ENCODE measurements at regions not wholly inside any gene's neighbourhood (a gene's known extent, or its start where the extent isn't known, plus 50 kb on each side); places are given as distances from the start of the nearest gene placed in this dataset.

DNA sequence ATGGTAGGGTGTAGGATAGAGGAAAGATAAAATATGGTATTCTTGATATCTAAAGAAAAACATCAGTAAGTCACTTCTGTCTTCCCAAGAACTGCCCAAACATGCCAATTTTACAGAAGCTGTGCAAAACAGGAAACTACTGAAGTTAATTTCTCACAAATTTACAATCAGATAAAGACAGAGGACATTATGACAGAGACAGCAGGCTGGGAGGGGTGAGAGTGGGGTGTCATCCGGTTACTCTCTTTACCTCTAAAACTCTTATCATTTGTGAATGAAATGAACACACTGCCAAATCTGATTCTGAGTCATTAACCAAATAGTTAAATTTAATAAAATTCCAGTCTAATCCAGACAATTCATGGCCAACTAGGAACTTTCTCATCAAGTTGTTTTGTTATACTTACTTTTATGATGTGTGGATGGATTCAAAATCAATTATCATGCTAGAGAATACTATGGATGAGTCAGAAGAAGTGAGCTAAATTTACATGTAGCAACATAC, 323.2 kb upstream of the MEX3C start:
- no peak overlapping the region for H3K27ac ChIP-seq
- no peak overlapping the region for H3K4me2 ChIP-seq
- ChIA-PET POLR2A (no interaction called here), CTCF (no interaction called here)
- WGBS (ENCODE audit: missing lambda C conversion rate) = 40% methylated on average over 1 of the region's 1 CpG
- H3K4me1 ChIP-seq = no peaks in the 10 kb centered on the region
- no peak for ATAC-seq
- TF ChIP-seq JUNB (IDR thresholded peaks at IDR 0.05) (no peak), REST (IDR thresholded peaks at IDR 0.05) (no peak), HOXA7 (CRISPR knock-in tag; IDR thresholded peaks at IDR 0.05) (no peak), HOXB5 (CRISPR knock-in tag; IDR thresholded peaks at IDR 0.05) (no peak), ATOH8 (CRISPR knock-in tag; IDR thresholded peaks at IDR 0.05; ENCODE audit: low read depth) (no peak), CTCF (IDR thresholded peaks at IDR 0.05) (no peak), POLR2AphosphoS2 (conservative IDR thresholded peaks at IDR 0.05; ENCODE audit: low read length) (no peak), ESRRA (IDR thresholded peaks at IDR 0.05; ENCODE audit: borderline replicate concordance, low read length) (no peak)
- TF ChIP-seq, protein P1, sequence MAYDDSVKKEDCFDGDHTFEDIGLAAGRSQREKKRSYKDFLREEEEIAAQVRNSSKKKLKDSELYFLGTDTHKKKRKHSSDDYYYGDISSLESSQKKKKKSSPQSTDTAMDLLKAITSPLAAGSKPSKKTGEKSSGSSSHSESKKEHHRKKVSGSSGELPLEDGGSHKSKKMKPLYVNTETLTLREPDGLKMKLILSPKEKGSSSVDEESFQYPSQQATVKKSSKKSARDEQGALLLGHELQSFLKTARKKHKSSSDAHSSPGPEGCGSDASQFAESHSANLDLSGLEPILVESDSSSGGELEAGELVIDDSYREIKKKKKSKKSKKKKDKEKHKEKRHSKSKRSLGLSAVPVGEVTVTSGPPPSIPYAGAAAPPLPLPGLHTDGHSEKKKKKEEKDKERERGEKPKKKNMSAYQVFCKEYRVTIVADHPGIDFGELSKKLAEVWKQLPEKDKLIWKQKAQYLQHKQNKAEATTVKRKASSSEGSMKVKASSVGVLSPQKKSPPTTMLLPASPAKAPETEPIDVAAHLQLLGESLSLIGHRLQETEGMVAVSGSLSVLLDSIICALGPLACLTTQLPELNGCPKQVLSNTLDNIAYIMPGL (CRISPR knock-in tag; IDR thresholded peaks at IDR 0.05; ENCODE audit: borderline replicate concordance) = no peak
- TF ChIP-seq, protein P2, sequence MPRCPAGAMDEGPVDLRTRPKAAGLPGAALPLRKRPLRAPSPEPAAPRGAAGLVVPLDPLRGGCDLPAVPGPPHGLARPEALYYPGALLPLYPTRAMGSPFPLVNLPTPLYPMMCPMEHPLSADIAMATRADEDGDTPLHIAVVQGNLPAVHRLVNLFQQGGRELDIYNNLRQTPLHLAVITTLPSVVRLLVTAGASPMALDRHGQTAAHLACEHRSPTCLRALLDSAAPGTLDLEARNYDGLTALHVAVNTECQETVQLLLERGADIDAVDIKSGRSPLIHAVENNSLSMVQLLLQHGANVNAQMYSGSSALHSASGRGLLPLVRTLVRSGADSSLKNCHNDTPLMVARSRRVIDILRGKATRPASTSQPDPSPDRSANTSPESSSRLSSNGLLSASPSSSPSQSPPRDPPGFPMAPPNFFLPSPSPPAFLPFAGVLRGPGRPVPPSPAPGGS (IDR thresholded peaks at IDR 0.05) = no peak
- DNase-seq (ENCODE audit: low read depth in 1 of 2, low spot score in 1 of 2) = no peak
- H3K4me3 ChIP-seq = no peak overlapping the region
- no peak for FAIRE-seq
- H3K9me3 ChIP-seq = no peaks in the 10 kb centered on the region

DNA sequence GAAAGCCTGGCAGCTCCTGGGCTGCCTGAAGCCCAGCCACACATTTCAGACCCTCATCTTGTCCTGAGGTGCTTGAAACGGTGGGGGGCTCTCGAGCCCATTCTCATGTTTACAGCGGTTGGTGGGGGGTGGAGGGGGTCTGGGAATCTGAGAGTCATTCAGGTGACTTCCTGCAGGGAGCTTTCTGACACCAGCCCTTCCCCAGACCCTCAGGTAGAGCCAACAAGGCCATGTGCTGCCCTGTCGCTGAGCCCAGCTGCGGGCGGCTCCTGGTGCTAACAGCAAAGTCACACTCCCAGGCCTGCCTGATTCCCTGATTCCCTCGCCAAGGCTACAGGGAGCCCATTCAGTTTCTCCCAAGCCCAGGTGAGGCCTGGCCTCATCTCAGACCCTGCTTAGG, 324.9 kb upstream of the MEX3C start:
- H3K4me3 ChIP-seq = no peak overlapping the region
- ChIA-PET CTCF (no interaction called here), POLR2A (no interaction called here)
- 67% methylated on average over 1 of the region's 7 CpGs for WGBS (ENCODE audit: missing lambda C conversion rate)
- ATAC-seq (no peak), FAIRE-seq (no peak), DNase-seq (ENCODE audit: low read depth in 1 of 2, low spot score in 1 of 2) (no peak)
- no peak overlapping the region for H3K27ac ChIP-seq
- no peak for TF ChIP-seq ATOH8 (CRISPR knock-in tag; IDR thresholded peaks at IDR 0.05; ENCODE audit: low read depth)
- no peak for TF ChIP-seq SMC3 (IDR thresholded peaks at IDR 0.05)
- TF ChIP-seq FOXS1 (CRISPR knock-in tag; IDR thresholded peaks at IDR 0.05) = no peak
- TF ChIP-seq KDM5A (IDR thresholded peaks at IDR 0.05) = no peak
- TF ChIP-seq HDAC2 (IDR thresholded peaks at IDR 0.05) = no peak
- no peak for TF ChIP-seq MAFK (IDR thresholded peaks at IDR 0.05; ENCODE audit: partially characterized antibody)
- TF ChIP-seq FOSL2 (IDR thresholded peaks at IDR 0.05) = no peak
- TF ChIP-seq FOSL2 (CRISPR knock-in tag; IDR thresholded peaks at IDR 0.05) = no peak
- TF ChIP-seq TP53 (CRISPR knock-in tag; IDR thresholded peaks at IDR 0.05) = no peak
- no peak for TF ChIP-seq CEBPB (IDR thresholded peaks at IDR 0.05)
- TF ChIP-seq RAD21 (conservative IDR thresholded peaks at IDR 0.05 in 1 of 2, IDR thresholded peaks at IDR 0.05 in 1 of 2) = no peak
- TF ChIP-seq RCOR1 (IDR thresholded peaks at IDR 0.05; ENCODE audit: low read depth, low read length) = no peak
- no peak for TF ChIP-seq FOSB (CRISPR knock-in tag; IDR thresholded peaks at IDR 0.05)
- TF ChIP-seq, protein P3, sequence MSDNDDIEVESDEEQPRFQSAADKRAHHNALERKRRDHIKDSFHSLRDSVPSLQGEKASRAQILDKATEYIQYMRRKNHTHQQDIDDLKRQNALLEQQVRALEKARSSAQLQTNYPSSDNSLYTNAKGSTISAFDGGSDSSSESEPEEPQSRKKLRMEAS (IDR thresholded peaks at IDR 0.05) = no peak
- no peak for TF ChIP-seq RFX5 (IDR thresholded peaks at IDR 0.05)
- TF ChIP-seq, protein P2 (IDR thresholded peaks at IDR 0.05) = no peak
- TF ChIP-seq CBX2 (IDR thresholded peaks at IDR 0.05; ENCODE audit: borderline replicate concordance, low read depth) = no peak
- no peak for TF ChIP-seq HOXA7 (CRISPR knock-in tag; IDR thresholded peaks at IDR 0.05)
- no peaks in the 10 kb centered on the region for H3K4me1 ChIP-seq
- H3K9me3 ChIP-seq = no peaks in the 10 kb centered on the region
- no peak overlapping the region for H3K4me2 ChIP-seq

Measured in A549 (cell line).